HG02623 (cell line): ENCODE measurements at regions not wholly inside any gene's neighbourhood (a gene's known extent, or its start where the extent isn't known, plus 50 kb on each side); places are given as distances from the start of the nearest gene placed in this dataset.
"Not testable (repeated sequence)": the region's sequence is repeated elsewhere in the genome, so short reads cannot be mapped to it uniquely, and the experiment has no call there.

Source experiments
- ATAC-seq: cut with Tn5 transposase; IDR thresholded peaks from one replicate; pipeline ENCODE4 v1.9.1; 2021; ENCODE audit warnings: moderate library complexity; ENCODE audit not compliant: unreplicated experiment

- ATAC-seq, result no peak
These were observed 467.9 kb upstream of the GCFC2 start for GRCh38 chr2:76178610-76179009.

- ATAC-seq, result no peak
These were observed 464.6 kb upstream of the GCFC2 start for GRCh38 chr2:76175295-76175694.

GRCh38 chr2:76174505-76174904 is 463.8 kb upstream of the GCFC2 start:
- ATAC-seq, result no peak

GRCh38 chr2:76173206-76173605 is 462.5 kb upstream of the GCFC2 start:
- ATAC-seq, result not testable (repeated sequence)

- ATAC-seq, result not testable (repeated sequence)
These were observed 461.5 kb upstream of the GCFC2 start for GRCh38 chr2:76172154-76172595.

GRCh38 chr2:76170856-76171255 is 460.1 kb upstream of the GCFC2 start:
- no peak for ATAC-seq

- no peak for ATAC-seq
These were observed 459.3 kb upstream of the GCFC2 start for GRCh38 chr2:76170009-76170384.

GRCh38 chr2:76169276-76170008 is 458.7 kb upstream of the GCFC2 start:
- no peak for ATAC-seq

- no peak for ATAC-seq
These were observed 453.1 kb upstream of the GCFC2 start for GRCh38 chr2:76163860-76164259.

- ATAC-seq, result no peak
These were observed 450.0 kb upstream of the GCFC2 start for GRCh38 chr2:76160670-76161069.

GRCh38 chr2:76159042-76159648 is 448.4 kb upstream of the GCFC2 start:
- ATAC-seq, result no peak

- no peak for ATAC-seq
These were observed 446.8 kb upstream of the GCFC2 start for GRCh38 chr2:76157531-76157930.

GRCh38 chr2:76154981-76155380 is 444.3 kb upstream of the GCFC2 start:
- no peak for ATAC-seq

GRCh38 chr2:76149846-76150245 is 439.1 kb upstream of the GCFC2 start:
- no peak for ATAC-seq

- not testable (repeated sequence) for ATAC-seq
These were observed 428.6 kb upstream of the GCFC2 start for GRCh38 chr2:76139303-76139702.

- no peak for ATAC-seq
These were observed 417.9 kb upstream of the GCFC2 start for GRCh38 chr2:76128622-76129021.

GRCh38 chr2:76120176-76120575 is 409.5 kb upstream of the GCFC2 start:
- no peak for ATAC-seq

GRCh38 chr2:76089683-76090082 is 379.0 kb upstream of the GCFC2 start:
- no peak for ATAC-seq

GRCh38 chr2:76083248-76083647 is 372.5 kb upstream of the GCFC2 start:
- no peak for ATAC-seq

GRCh38 chr2:76082509-76082908 is 371.8 kb upstream of the GCFC2 start:
- no peak for ATAC-seq

GRCh38 chr2:76080154-76080553 is 369.4 kb upstream of the GCFC2 start:
- ATAC-seq, result no peak

- ATAC-seq, result no peak
These were observed 364.4 kb upstream of the GCFC2 start for GRCh38 chr2:76075126-76075525.
